Caco-2 (cell line): ENCODE measurements at regions not wholly inside any gene's neighbourhood (a gene's known extent, or its start where the extent isn't known, plus 50 kb on each side); places are given as distances from the start of the nearest gene placed in this dataset.

Experiments used
- BruUV-seq: library from RNA; stranded (reverse); fragments of 400-500 nt; replicated peaks from 2 replicates; lab custom pipeline; 2021; lab: Mats Ljungman, UMichigan
- CTCF ChIA-PET: fragments of 300-600 bp; sonication (Branson Sonifier 250); formaldehyde crosslinking; loops from one replicate; lab custom pipeline; 2022; ENCODE audit warnings: antibody characterized with exemption; lab: Charles Lee
- POLR2A ChIA-PET: fragments of 300-600 bp; sonication (Branson Sonifier 250); formaldehyde crosslinking; loops from one replicate; lab custom pipeline; 2022; ENCODE audit warnings: antibody characterized with exemption; lab: Charles Lee
- DNase-seq, 2 experiments: peaks; one replicate each; pipeline versions ENCODE4 v3.0.0 to v3.0.0-alpha.2; 2020 to 2022
- H3K27me3 ChIP-seq: replicated peaks from 2 replicates; pipeline ENCODE4 v1.6.0; 2011; ENCODE audit warnings: low read length; ENCODE audit not compliant: control insufficient read depth, insufficient read depth
- H3K36me3 ChIP-seq: 2 replicates; pipeline ENCODE4 v1.5.1; 2011; ENCODE audit warnings: low read length; ENCODE audit not compliant: control insufficient read depth, insufficient read depth
- H3K4me1 ChIP-seq: fragments of 250-450 bp; sonication (Bioruptor Pico); 2 replicates; pipeline ENCODE4 v1.5.1; 2020; ENCODE audit warnings: mild to moderate bottlenecking
- H3K4me3 ChIP-seq: 2 replicates; pipeline ENCODE4 v1.5.1; 2011; ENCODE audit warnings: low read depth, mild to moderate bottlenecking, control low read depth, low read length
- H3K9me3 ChIP-seq: fragments of 250-450 bp; sonication (Bioruptor Pico); 2 replicates; pipeline ENCODE4 v1.5.1; 2020; ENCODE audit warnings: mild to moderate bottlenecking, moderate library complexity
- H3K27ac Mint-ChIP-seq: one replicate; pipeline ENCODE4 v1.8.0; 2022; ENCODE audit warnings: mixed read lengths; ENCODE audit not compliant: unreplicated experiment
- H3K27me3 Mint-ChIP-seq: one replicate; pipeline ENCODE4 v1.8.0; 2022; ENCODE audit warnings: mixed read lengths; ENCODE audit not compliant: insufficient read depth, unreplicated experiment
- H3K36me3 Mint-ChIP-seq: one replicate; pipeline ENCODE4 v1.8.0; 2022; ENCODE audit warnings: mild to moderate bottlenecking, mixed read lengths; ENCODE audit not compliant: insufficient read depth, unreplicated experiment
- H3K4me1 Mint-ChIP-seq: one replicate; pipeline ENCODE4 v1.8.0; 2022; ENCODE audit warnings: low read depth, mixed read lengths; ENCODE audit not compliant: unreplicated experiment
- H3K4me3 Mint-ChIP-seq: one replicate; pipeline ENCODE4 v1.8.0; 2022; ENCODE audit warnings: mild to moderate bottlenecking, moderate library complexity, mixed read lengths; ENCODE audit not compliant: unreplicated experiment
- H3K9me3 Mint-ChIP-seq: one replicate; pipeline ENCODE4 v1.8.0; 2022; ENCODE audit warnings: mixed read lengths; ENCODE audit not compliant: unreplicated experiment
- CTCF ChIP-seq, 2 experiments: fragments of 200-600 bp in 1 of 2; IDR thresholded peaks; 1 replicate in 1 of 2; 2 replicates in 1 of 2; pipeline versions ENCODE4 v1.5.1 to v1.8.0; 2011 to 2022; ENCODE audit warnings: antibody characterized with exemption in 1 of 2, control low read depth in 1 of 2, inconsistent platforms in 1 of 2, low read depth in 1 of 2, low read length in 1 of 2, mild to moderate bottlenecking in 1 of 2, moderate library complexity in 1 of 2; ENCODE audit not compliant: insufficient read depth in 1 of 2, severe bottlenecking in 1 of 2, unreplicated experiment in 1 of 2
- intact Hi-C: fragments of 100-400 bp; cut with micrococcal nuclease; formaldehyde crosslinking; loops from one replicate; pipeline ENCODE4 v1.10.0; 2022; ENCODE audit not compliant: unreplicated experiment

GRCh38 chr6:40848868-40849514 lies 190.0 kb downstream of the UNC5CL start:
- TF ChIP-seq CTCF (IDR thresholded peaks at IDR 0.05; ENCODE audit: insufficient read depth in 1 of 2, low read depth in 1 of 2, low read length in 1 of 2, severe bottlenecking in 1 of 2, unreplicated experiment in 1 of 2) = no peak
- no peaks in the 10 kb centered on the region for H3K27me3 ChIP-seq
- peaks cover 3% of the 10 kb centered on the region; the same call in 1 of the 2 replicates for H3K9me3 ChIP-seq
- no peak for DNase-seq
- BruUV-seq = no TSS peak
- H3K36me3 Mint-ChIP-seq = no peaks in the 10 kb centered on the region
- ChIA-PET CTCF (no interaction called here), POLR2A (no interaction called here)
- no peak overlapping the region for H3K4me3 Mint-ChIP-seq
- H3K4me3 ChIP-seq = no peak overlapping the region
- H3K9me3 Mint-ChIP-seq = no peaks in the 10 kb centered on the region
- H3K27ac Mint-ChIP-seq = no peak overlapping the region
- no peaks in the 10 kb centered on the region for H3K36me3 ChIP-seq
- no peaks in the 10 kb centered on the region for H3K4me1 Mint-ChIP-seq
- peaks cover 12% of the 10 kb centered on the region for H3K27me3 Mint-ChIP-seq
- intact Hi-C loops = loop anchor here (10.0 kb wide), 1 partner anchor 134 kb away; no protein-coding TSS in a partner anchor
- H3K4me1 ChIP-seq = no peaks in the 10 kb centered on the region

GRCh38 chr6:40848038-40848437 lies 191.0 kb downstream of the UNC5CL start:
- ChIA-PET POLR2A (no interaction called here), CTCF (interaction anchor here (1.4 kb wide), 1 partner anchor 135 kb away, joined by 3 read pairs; no protein-coding TSS in a partner anchor)
- no peak overlapping the region for H3K4me3 ChIP-seq
- no peak for DNase-seq
- H3K36me3 ChIP-seq = no peaks in the 10 kb centered on the region
- no peaks in the 10 kb centered on the region for H3K36me3 Mint-ChIP-seq
- H3K4me3 Mint-ChIP-seq = no peak overlapping the region
- H3K27me3 ChIP-seq = no peaks in the 10 kb centered on the region; the same call in 1 of the 2 replicates
- H3K4me1 ChIP-seq = no peaks in the 10 kb centered on the region
- H3K9me3 ChIP-seq = peaks cover 3% of the 10 kb centered on the region; the same call in 1 of the 2 replicates
- H3K27me3 Mint-ChIP-seq = peaks cover 12% of the 10 kb centered on the region
- TF ChIP-seq CTCF (IDR thresholded peaks at IDR 0.05; ENCODE audit: insufficient read depth in 1 of 2, low read depth in 1 of 2, low read length in 1 of 2, severe bottlenecking in 1 of 2, unreplicated experiment in 1 of 2) = no peak
- intact Hi-C loops = loop anchor here (10.0 kb wide), 1 partner anchor 133 kb away; no protein-coding TSS in a partner anchor
- no peaks in the 10 kb centered on the region for H3K4me1 Mint-ChIP-seq
- no peaks in the 10 kb centered on the region for H3K9me3 Mint-ChIP-seq
- no TSS peak for BruUV-seq
- no peak overlapping the region for H3K27ac Mint-ChIP-seq

GRCh38 chr6:40845553-40845952 lies 193.5 kb downstream of the UNC5CL start:
- intact Hi-C loops = loop anchor here (1.0 to 10.0 kb wide), 2 partner anchors 131 to 517 kb away; no protein-coding TSS in a partner anchor

More at GRCh38 chr6:40845553-40845952, 193.5 kb downstream of the UNC5CL start:
- Histone ChIP-seq H3K9me3 (peaks cover 3% of the 10 kb centered on the region; the same call in 1 of the 2 replicates), H3K27me3 (no peaks in the 10 kb centered on the region; the same call in 1 of the 2 replicates), H3K36me3 (no peaks in the 10 kb centered on the region), H3K4me3 (no peak overlapping the region), H3K4me1 (no peaks in the 10 kb centered on the region)
- peak; percentile 54 to 57 for DNase-seq
- H3K27ac Mint-ChIP-seq = no peak overlapping the region
- H3K9me3 Mint-ChIP-seq = no peaks in the 10 kb centered on the region
- peaks cover 26% of the 10 kb centered on the region for H3K27me3 Mint-ChIP-seq
- BruUV-seq = no TSS peak
- no peaks in the 10 kb centered on the region for H3K4me1 Mint-ChIP-seq
- ChIA-PET CTCF (interaction anchor here (0.6 to 1.4 kb wide), 3 partner anchors 132 to 942 kb away, joined by 3 to 7 read pairs (median 3); no protein-coding TSS in a partner anchor), POLR2A (no interaction called here)
- TF ChIP-seq CTCF (IDR thresholded peaks at IDR 0.05; ENCODE audit: insufficient read depth in 1 of 2, low read depth in 1 of 2, low read length in 1 of 2, severe bottlenecking in 1 of 2, unreplicated experiment in 1 of 2) = peak; percentile 62 to 79
- H3K36me3 Mint-ChIP-seq = no peaks in the 10 kb centered on the region
- no peak overlapping the region for H3K4me3 Mint-ChIP-seq
